Activated CD4-positive, alpha-beta memory T cell treated with anti-CD3 and anti-CD28 coated beads for 36 hours (primary cell): ENCODE measurements at regions not wholly inside any gene's neighbourhood (a gene's known extent, or its start where the extent isn't known, plus 50 kb on each side); places are given as distances from the start of the nearest gene placed in this dataset.

ENCODE experiments used
- CTCF ChIA-PET: fragments of 350-600 bp; sonication (Branson Sonifier 250); formaldehyde crosslinking; loops from one replicate; lab custom pipeline; 2021; ENCODE audit warnings: antibody characterized with exemption, inconsistent platforms; lab: Charles Lee
- POLR2A ChIA-PET: fragments of 350-600 bp; sonication (Branson Sonifier 250); formaldehyde crosslinking; loops from one replicate; lab custom pipeline; 2021; ENCODE audit warnings: antibody characterized with exemption; lab: Charles Lee
- DNase-seq: peaks from one replicate; pipeline ENCODE4 v3.0.0-alpha.2; 2020
- H3K27ac Mint-ChIP-seq: one replicate; pipeline ENCODE4 v1.8.0; 2021; ENCODE audit warnings: mixed read lengths
- H3K27me3 Mint-ChIP-seq: one replicate; pipeline ENCODE4 v1.8.0; 2021; ENCODE audit warnings: mixed read lengths
- H3K36me3 Mint-ChIP-seq: one replicate; pipeline ENCODE4 v1.8.0; 2021; ENCODE audit warnings: mixed read lengths
- H3K4me1 Mint-ChIP-seq: one replicate; pipeline ENCODE4 v1.8.0; 2021; ENCODE audit warnings: low read depth, mixed read lengths
- H3K4me3 Mint-ChIP-seq: one replicate; pipeline ENCODE4 v1.8.0; 2021; ENCODE audit warnings: mild to moderate bottlenecking, mixed read lengths
- H3K9me3 Mint-ChIP-seq: one replicate; pipeline ENCODE4 v1.8.0; 2021; ENCODE audit warnings: mixed read lengths
- intact Hi-C: fragments of 100-400 bp; cut with micrococcal nuclease; formaldehyde crosslinking; loops from one replicate; pipeline ENCODE4 v1.15.1; 2023

DNA sequence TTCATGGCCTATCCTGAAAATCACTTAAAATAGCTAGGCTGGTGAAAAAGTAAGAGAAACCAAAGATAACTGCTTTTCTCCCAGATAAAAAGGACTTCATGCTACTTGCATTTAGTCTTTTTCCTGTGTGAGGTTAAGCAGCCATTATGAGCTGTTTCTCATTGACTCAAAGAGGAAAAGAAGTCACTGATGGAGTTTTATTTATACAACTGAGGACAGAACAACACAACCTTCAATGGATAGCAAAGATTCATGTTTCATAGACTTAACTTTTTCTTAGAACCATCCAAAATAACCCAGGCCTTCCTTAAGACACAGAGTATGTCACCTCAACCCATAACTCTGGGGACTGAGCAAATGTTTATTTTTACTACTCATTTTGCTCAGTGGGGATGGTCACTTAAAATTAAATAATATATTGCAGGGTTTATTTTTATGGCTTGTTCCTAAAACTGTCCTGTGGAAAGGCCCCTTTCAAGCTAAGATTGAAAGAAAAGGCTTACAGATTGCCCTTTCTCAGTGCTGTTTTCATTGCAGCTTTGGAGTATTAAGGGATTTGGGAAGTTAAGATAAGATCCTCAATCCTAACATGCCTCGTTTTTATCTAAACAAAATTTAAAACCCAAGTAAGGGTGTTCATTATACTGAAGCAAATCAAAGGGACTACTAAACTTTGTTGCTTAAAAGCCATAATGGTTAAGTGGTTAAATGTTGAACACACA, 252.6 kb upstream of the MAD2L1 start:
- ChIA-PET CTCF (no interaction called here), POLR2A (no interaction called here)
- H3K9me3 Mint-ChIP-seq, result no peaks in the 10 kb centered on the region
- H3K27me3 Mint-ChIP-seq, result no peaks in the 10 kb centered on the region
- intact Hi-C loops, result no loop called here
- H3K36me3 Mint-ChIP-seq, result no peaks in the 10 kb centered on the region
- no peak overlapping the region for H3K27ac Mint-ChIP-seq
- H3K4me3 Mint-ChIP-seq, result no peak overlapping the region
- H3K4me1 Mint-ChIP-seq, result no peaks in the 10 kb centered on the region
- no peak for DNase-seq

GRCh38 chr4:120318196-120318846, 251.7 kb upstream of the MAD2L1 start:
- intact Hi-C loops, result no loop called here
- POLR2A ChIA-PET, result no interaction called here
- H3K4me1 Mint-ChIP-seq, result no peaks in the 10 kb centered on the region

GRCh38 chr4:120317713-120318112, 251.1 kb upstream of the MAD2L1 start:
- H3K4me3 Mint-ChIP-seq, result no peak overlapping the region
- no peak overlapping the region for H3K27ac Mint-ChIP-seq
- ChIA-PET CTCF (no interaction called here), POLR2A (no interaction called here)
- no peaks in the 10 kb centered on the region for H3K9me3 Mint-ChIP-seq
- H3K27me3 Mint-ChIP-seq, result no peaks in the 10 kb centered on the region
- intact Hi-C loops, result no loop called here
- H3K36me3 Mint-ChIP-seq, result no peaks in the 10 kb centered on the region
- no peak for DNase-seq
- no peaks in the 10 kb centered on the region for H3K4me1 Mint-ChIP-seq

More at GRCh38 chr4:120318196-120318846, 251.7 kb upstream of the MAD2L1 start:
- Mint-ChIP-seq H3K27me3 (no peaks in the 10 kb centered on the region), H3K27ac (no peak overlapping the region), H3K36me3 (no peaks in the 10 kb centered on the region), H3K4me3 (no peak overlapping the region), H3K9me3 (no peaks in the 10 kb centered on the region)
- DNase-seq, result no peak
- CTCF ChIA-PET, result no interaction called here

- DNase-seq, result no peak
- CTCF ChIA-PET, result no interaction called here
- intact Hi-C loops, result no loop called here
- Mint-ChIP-seq H3K9me3 (no peaks in the 10 kb centered on the region), H3K4me3 (no peak overlapping the region), H3K27me3 (no peaks in the 10 kb centered on the region), H3K4me1 (no peaks in the 10 kb centered on the region), H3K36me3 (no peaks in the 10 kb centered on the region), H3K27ac (no peak overlapping the region)
- POLR2A ChIA-PET, result no interaction called here
Measured at GRCh38 chr4:120316416-120316815, 249.8 kb upstream of the MAD2L1 start.

- H3K27ac Mint-ChIP-seq, result no peak overlapping the region
- no peaks in the 10 kb centered on the region for H3K27me3 Mint-ChIP-seq
- CTCF ChIA-PET, result no interaction called here
- no peak overlapping the region for H3K4me3 Mint-ChIP-seq
- no peaks in the 10 kb centered on the region for H3K36me3 Mint-ChIP-seq
- POLR2A ChIA-PET, result no interaction called here
- DNase-seq, result no peak
- peaks cover 7% of the 10 kb centered on the region for H3K9me3 Mint-ChIP-seq
- intact Hi-C loops, result no loop called here
- H3K4me1 Mint-ChIP-seq, result no peaks in the 10 kb centered on the region
Measured at GRCh38 chr4:120314969-120315368, 248.3 kb upstream of the MAD2L1 start.

GRCh38 chr4:120304801-120305200, 238.2 kb upstream of the MAD2L1 start:
- no peak overlapping the region for H3K4me3 Mint-ChIP-seq
- no peaks in the 10 kb centered on the region for H3K4me1 Mint-ChIP-seq
- H3K27ac Mint-ChIP-seq, result no peak overlapping the region
- peaks cover 2% of the 10 kb centered on the region for H3K9me3 Mint-ChIP-seq
- CTCF ChIA-PET, result no interaction called here
- POLR2A ChIA-PET, result interaction anchor here (0.6 kb wide), 1 partner anchor 40 kb away, joined by 3 read pairs; no protein-coding TSS in a partner anchor
- H3K36me3 Mint-ChIP-seq, result no peaks in the 10 kb centered on the region
- intact Hi-C loops, result no loop called here
- no peak for DNase-seq
- H3K27me3 Mint-ChIP-seq, result peaks cover 1% of the 10 kb centered on the region

- intact Hi-C loops, result no loop called here
- ChIA-PET POLR2A (no interaction called here), CTCF (no interaction called here)
- H3K27me3 Mint-ChIP-seq, result no peaks in the 10 kb centered on the region
- no peaks in the 10 kb centered on the region for H3K9me3 Mint-ChIP-seq
- no peaks in the 10 kb centered on the region for H3K36me3 Mint-ChIP-seq
- H3K4me1 Mint-ChIP-seq, result no peaks in the 10 kb centered on the region
- DNase-seq, result no peak
- H3K4me3 Mint-ChIP-seq, result no peak overlapping the region
- H3K27ac Mint-ChIP-seq, result no peak overlapping the region
Measured at GRCh38 chr4:120299631-120300030, 233.0 kb upstream of the MAD2L1 start.

GRCh38 chr4:120293341-120293740, 226.7 kb upstream of the MAD2L1 start:
- ChIA-PET POLR2A (no interaction called here), CTCF (no interaction called here)
- DNase-seq, result no peak
- Mint-ChIP-seq H3K9me3 (no peaks in the 10 kb centered on the region), H3K27me3 (no peaks in the 10 kb centered on the region), H3K36me3 (no peaks in the 10 kb centered on the region), H3K4me1 (no peaks in the 10 kb centered on the region), H3K4me3 (no peak overlapping the region), H3K27ac (no peak overlapping the region)
- intact Hi-C loops, result no loop called here

- Mint-ChIP-seq H3K4me1 (no peaks in the 10 kb centered on the region), H3K27ac (no peak overlapping the region), H3K36me3 (no peaks in the 10 kb centered on the region), H3K4me3 (no peak overlapping the region), H3K9me3 (no peaks in the 10 kb centered on the region), H3K27me3 (no peaks in the 10 kb centered on the region)
- intact Hi-C loops, result no loop called here
- CTCF ChIA-PET, result no interaction called here
- POLR2A ChIA-PET, result no interaction called here
- DNase-seq, result no peak
Measured at GRCh38 chr4:120291541-120291940, 224.9 kb upstream of the MAD2L1 start.

- H3K27ac Mint-ChIP-seq, result no peak overlapping the region
- no peaks in the 10 kb centered on the region for H3K36me3 Mint-ChIP-seq
- H3K4me3 Mint-ChIP-seq, result no peak overlapping the region
- no peaks in the 10 kb centered on the region for H3K9me3 Mint-ChIP-seq
- ChIA-PET CTCF (no interaction called here), POLR2A (no interaction called here)
- H3K4me1 Mint-ChIP-seq, result no peaks in the 10 kb centered on the region
- intact Hi-C loops, result no loop called here
- H3K27me3 Mint-ChIP-seq, result no peaks in the 10 kb centered on the region
- DNase-seq, result no peak
Measured at GRCh38 chr4:120290553-120290952, 223.9 kb upstream of the MAD2L1 start.

GRCh38 chr4:120286813-120287212, 220.2 kb upstream of the MAD2L1 start:
- Mint-ChIP-seq H3K4me3 (no peak overlapping the region), H3K9me3 (no peaks in the 10 kb centered on the region), H3K4me1 (no peaks in the 10 kb centered on the region), H3K27me3 (no peaks in the 10 kb centered on the region), H3K36me3 (no peaks in the 10 kb centered on the region), H3K27ac (no peak overlapping the region)
- ChIA-PET CTCF (interaction anchor here (0.7 kb wide), 1 partner anchor 685 kb away, joined by 3 read pairs; no protein-coding TSS in a partner anchor), POLR2A (no interaction called here)
- DNase-seq, result no peak
- intact Hi-C loops, result no loop called here

GRCh38 chr4:120281581-120281980, 214.9 kb upstream of the MAD2L1 start:
- Mint-ChIP-seq H3K4me1 (no peaks in the 10 kb centered on the region), H3K9me3 (no peaks in the 10 kb centered on the region), H3K27me3 (no peaks in the 10 kb centered on the region), H3K36me3 (no peaks in the 10 kb centered on the region), H3K4me3 (no peak overlapping the region), H3K27ac (no peak overlapping the region)
- ChIA-PET CTCF (no interaction called here), POLR2A (no interaction called here)
- intact Hi-C loops, result no loop called here
- no peak for DNase-seq

DNA sequence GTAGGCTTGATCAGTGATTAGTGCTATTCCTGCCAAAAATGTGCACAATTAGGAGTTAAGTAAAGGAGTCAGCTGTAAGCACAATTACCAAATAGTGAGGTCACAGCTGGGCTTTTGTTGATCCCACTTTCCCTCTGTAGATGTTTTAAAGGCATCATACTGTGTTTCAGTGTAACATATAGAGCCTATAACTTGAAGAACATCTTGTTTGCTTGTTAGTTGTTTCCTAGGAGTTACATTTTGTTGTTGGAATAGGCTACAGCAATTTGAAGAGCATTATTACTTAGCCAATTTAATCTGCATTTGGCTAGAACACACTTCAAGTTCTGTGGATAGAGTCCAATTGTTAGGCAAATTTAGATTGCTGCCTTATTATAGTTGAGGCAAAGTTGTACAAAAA, 210.7 kb upstream of the MAD2L1 start:
- intact Hi-C loops, result no loop called here
- Mint-ChIP-seq H3K4me1 (no peaks in the 10 kb centered on the region), H3K36me3 (no peaks in the 10 kb centered on the region), H3K9me3 (no peaks in the 10 kb centered on the region), H3K27ac (no peak overlapping the region), H3K4me3 (no peak overlapping the region), H3K27me3 (no peaks in the 10 kb centered on the region)
- CTCF ChIA-PET, result no interaction called here
- POLR2A ChIA-PET, result no interaction called here
- no peak for DNase-seq
